HCT116 (cell line): ENCODE measurements at regions not wholly inside any gene's neighbourhood (a gene's known extent, or its start where the extent isn't known, plus 50 kb on each side); places are given as distances from the start of the nearest gene placed in this dataset.
"Not testable (repeated sequence)": the region's sequence is repeated elsewhere in the genome, so short reads cannot be mapped to it uniquely, and the experiment has no call there.

ENCODE experiments used
- ATAC-seq: fragments of 200-7000 bp; cut with Tn5 transposase; 2 replicates; pipeline ENCODE4 v1.9.1; 2020; ENCODE audit warnings: mild to moderate bottlenecking, moderate library complexity
- BruUV-seq: library from RNA; stranded (reverse); fragments of 400-500 nt; replicated peaks from 2 replicates; lab custom pipeline; 2021; lab: Mats Ljungman, UMichigan
- CTCF ChIA-PET: fragments of 300-600 bp; sonication (Branson Sonifier 250); formaldehyde crosslinking; loops from one replicate; lab custom pipeline; 2021; ENCODE audit warnings: antibody characterized with exemption; lab: Charles Lee
- POLR2A ChIA-PET: fragments of 300-600, 350-600 bp; sonication (Branson Sonifier 250); formaldehyde crosslinking; loops from one replicate; lab custom pipeline; 2021; ENCODE audit warnings: antibody characterized with exemption; lab: Charles Lee
- RAD21 ChIA-PET, 2 experiments: fragments of 300-600 bp; sonication (Branson Sonifier 250); formaldehyde crosslinking; loops; one replicate each; lab custom pipeline; 2023; ENCODE audit warnings: low total read pairs in 2 of 2; ENCODE audit not compliant: uncharacterized antibody in 2 of 2, unreplicated experiment in 2 of 2, low non-redundant PET in 1 of 2; lab: Charles Lee
- DNase-seq: peaks from one replicate; pipeline ENCODE4 v3.0.0-alpha.2; 2010; ENCODE audit warnings: low read depth, low spot score
- H2AFZ ChIP-seq: fragments of 200-600 bp; shearing (Covaris generic), sonication (generic); 2 replicates; pipeline ENCODE4 v1.6.1; 2017; ENCODE audit warnings: low read depth, mixed run types, mixed read lengths, antibody characterized with exemption, low read length; ENCODE audit not compliant: poor library complexity, severe bottlenecking
- H3K27ac ChIP-seq: 2 replicates; pipeline ENCODE4 v1.5.1; 2012; ENCODE audit warnings: low read depth, low read length
- H3K27me3 ChIP-seq: fragments of 200-600 bp; sonication (generic); 2 replicates; pipeline ENCODE4 v1.6.1; 2016; ENCODE audit warnings: mixed run types, low read length, mixed read lengths; ENCODE audit not compliant: insufficient read depth
- H3K36me3 ChIP-seq, 2 experiments: fragments of 200-500 bp in 1 of 2; fragments of 200-600 bp in 1 of 2; sonication (Bioruptor generic) in 1 of 2; sonication (generic) in 1 of 2; 2 replicates each; pipeline versions ENCODE4 v1.5.1 to v1.6.1; 2014 to 2016; ENCODE audit warnings: low read length in 2 of 2, inconsistent platforms in 1 of 2, mixed read lengths in 1 of 2, mixed run types in 1 of 2; ENCODE audit not compliant: insufficient read depth in 2 of 2, control insufficient read depth in 1 of 2
- H3K4me1 ChIP-seq, 2 experiments: fragments of 200-600 bp in 1 of 2; sonication (generic) in 1 of 2; 2 replicates each; pipeline versions ENCODE4 v1.5.1 to v1.6.1; 2012 to 2017; ENCODE audit warnings: low read length in 2 of 2, inconsistent platforms in 1 of 2, mild to moderate bottlenecking in 1 of 2, mixed read lengths in 1 of 2, mixed run types in 1 of 2, moderate library complexity in 1 of 2; ENCODE audit not compliant: insufficient read depth in 2 of 2, control insufficient read depth in 1 of 2
- H3K4me2 ChIP-seq: fragments of 200-600 bp; sonication (generic); 2 replicates; pipeline ENCODE4 v1.6.1; 2017; ENCODE audit warnings: mixed run types, low read length, mixed read lengths
- H3K4me3 ChIP-seq, 2 experiments: fragments of 200-600 bp in 1 of 2; sonication (generic) in 1 of 2; replicated peaks in 1 of 2; 2 replicates each; pipeline ENCODE4 v1.5.1; 2011 to 2016; ENCODE audit warnings: low read length in 2 of 2, control low read depth in 1 of 2, low read depth in 1 of 2, mild to moderate bottlenecking in 1 of 2, mixed read lengths in 1 of 2, mixed run types in 1 of 2
- H3K79me2 ChIP-seq: fragments of 200-600 bp; sonication (generic); 2 replicates; pipeline ENCODE4 v1.6.1; 2017; ENCODE audit warnings: mild to moderate bottlenecking, mixed run types, low read length, moderate library complexity, mixed read lengths; ENCODE audit not compliant: insufficient read depth
- H3K9ac ChIP-seq: fragments of 200-600 bp; sonication (generic); 2 replicates; pipeline ENCODE4 v1.6.1; 2016; ENCODE audit warnings: low read length, mixed read lengths
- H3K9me2 ChIP-seq: fragments of 200-600 bp; sonication (generic), shearing (Covaris generic); 2 replicates; pipeline ENCODE4 v1.6.1; 2017; ENCODE audit warnings: mixed run types, mild to moderate bottlenecking, moderate library complexity; ENCODE audit not compliant: insufficient read depth
- H3K9me3 ChIP-seq, 2 experiments: fragments of 200-500 bp in 1 of 2; fragments of 200-600 bp in 1 of 2; sonication (Bioruptor generic) in 1 of 2; sonication (generic) in 1 of 2; 2 replicates each; pipeline ENCODE4 v1.6.1; 2014 to 2017; ENCODE audit warnings: low read length in 2 of 2, mixed read lengths in 2 of 2, inconsistent platforms in 1 of 2, low read depth in 1 of 2, mild to moderate bottlenecking in 1 of 2, mixed run types in 1 of 2, moderate library complexity in 1 of 2; ENCODE audit not compliant: control insufficient read depth in 1 of 2, insufficient read depth in 1 of 2
- H4K20me1 ChIP-seq: fragments of 200-600 bp; sonication (generic), shearing (Covaris generic); 2 replicates; pipeline ENCODE4 v1.6.1; 2017; ENCODE audit warnings: mixed run types, mild to moderate bottlenecking, moderate library complexity; ENCODE audit not compliant: insufficient read depth
- CBX3 ChIP-seq: IDR thresholded peaks from 2 replicates; pipeline ENCODE4 v1.6.1; 2012; ENCODE audit warnings: low read depth
- CEBPB ChIP-seq: IDR thresholded peaks from 2 replicates; pipeline ENCODE4 v1.6.1; 2012; ENCODE audit warnings: low read depth
- SRF ChIP-seq: IDR thresholded peaks from 2 replicates; pipeline ENCODE4 v1.6.1; 2012; ENCODE audit warnings: low read depth
- TCF7L2 ChIP-seq: IDR thresholded peaks from 2 replicates; pipeline ENCODE4 v1.7.0; 2011; ENCODE audit warnings: borderline replicate concordance, inconsistent platforms; ENCODE audit not compliant: insufficient read depth, insufficient read length; ENCODE audit errors: extremely low read depth
- YY1 ChIP-seq: IDR thresholded peaks from 2 replicates; pipeline ENCODE4 v1.6.1; 2011; ENCODE audit warnings: low read length, low read depth, moderate library complexity, mild to moderate bottlenecking; ENCODE audit not compliant: insufficient replicate concordance; ENCODE audit errors: extremely low read depth
- ZFX ChIP-seq: fragments of 450-650 bp; IDR thresholded peaks from 2 replicates; pipeline ENCODE4 v1.6.1; 2017
- intact Hi-C: fragments of 100-400 bp; cut with micrococcal nuclease; formaldehyde crosslinking; loops from 2 replicates; pipeline ENCODE4 v1.10.0; 2022
- TF ChIP-seq, protein P1 (sequence below): IDR thresholded peaks from 2 replicates; pipeline ENCODE4 v1.6.1; 2012; ENCODE audit warnings: low read depth

DNA sequence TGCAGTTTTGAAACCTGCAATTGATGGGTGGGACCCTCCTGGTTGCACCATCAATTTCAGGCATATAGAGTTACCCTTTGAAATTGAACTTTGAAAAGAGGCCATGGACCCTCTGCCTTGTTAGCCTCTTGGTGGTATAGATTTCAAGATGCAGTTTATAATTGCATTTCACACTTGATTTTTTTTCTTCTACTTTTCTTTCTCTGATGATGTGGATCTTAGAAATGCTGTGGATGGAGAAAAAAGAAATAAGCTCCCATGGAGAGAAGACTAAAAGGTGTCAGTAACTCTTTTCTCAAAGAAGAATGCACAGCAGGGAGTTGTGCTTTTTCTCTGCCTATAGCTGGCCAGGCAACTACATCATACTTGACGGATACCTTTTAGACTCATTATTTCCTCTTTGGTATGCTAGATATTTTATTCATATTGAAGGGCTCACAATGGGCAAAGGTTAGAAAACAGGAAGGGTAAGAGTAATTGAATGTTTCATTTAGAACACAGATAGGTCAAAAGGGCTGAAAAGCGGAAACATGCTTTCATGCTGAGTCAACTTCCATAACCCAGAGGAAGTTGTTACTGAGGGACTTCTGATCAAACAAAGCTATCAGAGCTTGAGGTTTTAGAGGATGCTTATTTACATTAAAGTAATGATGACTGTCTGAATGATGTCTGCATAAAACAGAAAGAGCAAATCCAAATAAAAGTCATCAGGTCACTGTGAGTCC is 773.2 kb upstream of the LRRN3 start:
- peak; percentile 1 for DNase-seq
- CTCF ChIA-PET: no interaction called here

GRCh38 chr7:110320285-110320684 is 770.6 kb upstream of the LRRN3 start:
- H3K9me3 ChIP-seq, H3K36me3 ChIP-seq, RAD21 ChIA-PET, H2AFZ ChIP-seq, H3K4me2 ChIP-seq, H3K79me2 ChIP-seq, H3K9ac ChIP-seq, H3K27ac ChIP-seq, ATAC-seq, H3K27me3 ChIP-seq, DNase-seq, H3K9me2 ChIP-seq, intact Hi-C loops, POLR2A ChIA-PET, H4K20me1 ChIP-seq, H3K4me3 ChIP-seq, CTCF ChIA-PET, BruUV-seq: not testable (repeated sequence)
- peaks cover 0 to 11% of the 10 kb centered on the region in 2 experiments; a peak in 3 of 4 replicates for H3K4me1 ChIP-seq

More for the DNA sequence above, 773.2 kb upstream of the LRRN3 start:
- H2AFZ ChIP-seq: no peak overlapping the region
- no peaks in the 10 kb centered on the region for H3K36me3 ChIP-seq
- peaks cover 0 to 11% of the 10 kb centered on the region in 2 experiments; a peak in 3 of 4 replicates for H3K4me1 ChIP-seq
- BruUV-seq: no TSS peak
- peak; percentile 73 for ATAC-seq
- no peak overlapping the region for H3K9ac ChIP-seq
- no peaks in the 10 kb centered on the region for H3K79me2 ChIP-seq
- ChIA-PET POLR2A (no interaction called here), RAD21 (no interaction called here)
- H3K9me2 ChIP-seq: no peaks in the 10 kb centered on the region
- no peak overlapping the region for H3K27ac ChIP-seq
- no peak overlapping the region for H3K4me3 ChIP-seq
- no peaks in the 10 kb centered on the region for H3K27me3 ChIP-seq
- peak overlapping the region; percentile 30 for H3K4me2 ChIP-seq
- H3K9me3 ChIP-seq: no peaks in the 10 kb centered on the region
- intact Hi-C loops: no loop called here
- TF ChIP-seq, protein P1, sequence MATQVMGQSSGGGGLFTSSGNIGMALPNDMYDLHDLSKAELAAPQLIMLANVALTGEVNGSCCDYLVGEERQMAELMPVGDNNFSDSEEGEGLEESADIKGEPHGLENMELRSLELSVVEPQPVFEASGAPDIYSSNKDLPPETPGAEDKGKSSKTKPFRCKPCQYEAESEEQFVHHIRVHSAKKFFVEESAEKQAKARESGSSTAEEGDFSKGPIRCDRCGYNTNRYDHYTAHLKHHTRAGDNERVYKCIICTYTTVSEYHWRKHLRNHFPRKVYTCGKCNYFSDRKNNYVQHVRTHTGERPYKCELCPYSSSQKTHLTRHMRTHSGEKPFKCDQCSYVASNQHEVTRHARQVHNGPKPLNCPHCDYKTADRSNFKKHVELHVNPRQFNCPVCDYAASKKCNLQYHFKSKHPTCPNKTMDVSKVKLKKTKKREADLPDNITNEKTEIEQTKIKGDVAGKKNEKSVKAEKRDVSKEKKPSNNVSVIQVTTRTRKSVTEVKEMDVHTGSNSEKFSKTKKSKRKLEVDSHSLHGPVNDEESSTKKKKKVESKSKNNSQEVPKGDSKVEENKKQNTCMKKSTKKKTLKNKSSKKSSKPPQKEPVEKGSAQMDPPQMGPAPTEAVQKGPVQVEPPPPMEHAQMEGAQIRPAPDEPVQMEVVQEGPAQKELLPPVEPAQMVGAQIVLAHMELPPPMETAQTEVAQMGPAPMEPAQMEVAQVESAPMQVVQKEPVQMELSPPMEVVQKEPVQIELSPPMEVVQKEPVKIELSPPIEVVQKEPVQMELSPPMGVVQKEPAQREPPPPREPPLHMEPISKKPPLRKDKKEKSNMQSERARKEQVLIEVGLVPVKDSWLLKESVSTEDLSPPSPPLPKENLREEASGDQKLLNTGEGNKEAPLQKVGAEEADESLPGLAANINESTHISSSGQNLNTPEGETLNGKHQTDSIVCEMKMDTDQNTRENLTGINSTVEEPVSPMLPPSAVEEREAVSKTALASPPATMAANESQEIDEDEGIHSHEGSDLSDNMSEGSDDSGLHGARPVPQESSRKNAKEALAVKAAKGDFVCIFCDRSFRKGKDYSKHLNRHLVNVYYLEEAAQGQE: no peak
- TF ChIP-seq TCF7L2: peak; percentile 41
- TF ChIP-seq CBX3: no peak
- TF ChIP-seq YY1: no peak
- no peak for TF ChIP-seq SRF
- TF ChIP-seq CEBPB: no peak
- TF ChIP-seq ZFX: no peak
- no peaks in the 10 kb centered on the region for H4K20me1 ChIP-seq
